GM21526 (cell line): ENCODE measurements at regions not wholly inside any gene's neighbourhood (a gene's known extent, or its start where the extent isn't known, plus 50 kb on each side); places are given as distances from the start of the nearest gene placed in this dataset.

Source experiments
- ATAC-seq: cut with Tn5 transposase; IDR thresholded peaks from one replicate; pipeline ENCODE4 v1.9.1; 2021; ENCODE audit warnings: moderate library complexity; ENCODE audit not compliant: unreplicated experiment, low FRiP score

GRCh38 chr12:92650228-92650822 is 52.5 kb upstream of the PLEKHG7 start:
- ATAC-seq: no peak

GRCh38 chr12:92649511-92650227 is 53.1 kb upstream of the PLEKHG7 start:
- ATAC-seq: peak; percentile 86

- ATAC-seq: no peak
Observed at GRCh38 chr12:92648242-92649031, 54.4 kb upstream of the PLEKHG7 start.

GRCh38 chr12:92641291-92641690 is 61.5 kb upstream of the PLEKHG7 start:
- no peak for ATAC-seq

GRCh38 chr12:92640691-92641090 is 62.1 kb upstream of the PLEKHG7 start:
- no peak for ATAC-seq

- ATAC-seq: no peak
Observed at GRCh38 chr12:92639017-92639416, 63.8 kb upstream of the PLEKHG7 start.

- ATAC-seq: no peak
Observed at GRCh38 chr12:92634730-92635129, 68.1 kb upstream of the PLEKHG7 start.

- ATAC-seq: no peak
Observed at GRCh38 chr12:92634202-92634601, 68.6 kb upstream of the PLEKHG7 start.

- ATAC-seq: no peak
Observed at GRCh38 chr12:92630968-92631367, 71.8 kb upstream of the PLEKHG7 start.

- no peak for ATAC-seq
Observed at GRCh38 chr12:92629349-92630065, 73.3 kb upstream of the PLEKHG7 start.

GRCh38 chr12:92628476-92628875 is 74.3 kb upstream of the PLEKHG7 start:
- no peak for ATAC-seq

- ATAC-seq: no peak
Observed at GRCh38 chr12:92627511-92627910, 75.3 kb upstream of the PLEKHG7 start.

- no peak for ATAC-seq
Observed at GRCh38 chr12:92625639-92626310, 77.0 kb upstream of the PLEKHG7 start.

GRCh38 chr12:92624236-92624635 is 78.6 kb upstream of the PLEKHG7 start:
- no peak for ATAC-seq

GRCh38 chr12:92623386-92623785 is 79.4 kb upstream of the PLEKHG7 start:
- ATAC-seq: no peak

- no peak for ATAC-seq
Observed at GRCh38 chr12:92621833-92622232, 81.0 kb upstream of the PLEKHG7 start.

GRCh38 chr12:92621312-92621711 is 81.5 kb upstream of the PLEKHG7 start:
- ATAC-seq: no peak

GRCh38 chr12:92619730-92620684 is 82.8 kb upstream of the PLEKHG7 start:
- no peak for ATAC-seq

GRCh38 chr12:92619026-92619425 is 83.8 kb upstream of the PLEKHG7 start:
- no peak for ATAC-seq
